Fibroblast of lung (primary cell): ENCODE measurements at regions not wholly inside any gene's neighbourhood (a gene's known extent, or its start where the extent isn't known, plus 50 kb on each side); places are given as distances from the start of the nearest gene placed in this dataset.

Source experiments
- DNase-seq, 2 donors: peaks; one replicate each; pipeline versions ENCODE4 v3.0.0 to v3.0.0-alpha.2; 2010; ENCODE audit warnings: low read depth in 2 of 2
- H2AFZ ChIP-seq: 2 replicates; pipeline ENCODE4 v1.5.1; 2012; ENCODE audit warnings: low read length, control low read depth, inconsistent platforms
- H3K27ac ChIP-seq: 2 replicates; pipeline ENCODE4 v1.5.1; 2011; ENCODE audit warnings: low read length, control low read depth; ENCODE audit not compliant: insufficient read depth
- H3K27me3 ChIP-seq: 2 replicates; pipeline ENCODE4 v1.5.1; 2011; ENCODE audit warnings: mild to moderate bottlenecking, low read length; ENCODE audit not compliant: control insufficient read depth, insufficient read depth
- H3K36me3 ChIP-seq: 2 replicates; pipeline ENCODE4 v1.5.1; 2011; ENCODE audit warnings: low read length; ENCODE audit not compliant: control insufficient read depth, insufficient read depth
- H3K4me1 ChIP-seq: 2 replicates; pipeline ENCODE4 v1.5.1; 2011; ENCODE audit warnings: low read length; ENCODE audit not compliant: control insufficient read depth, insufficient read depth; ENCODE audit errors: extremely low read depth
- H3K4me2 ChIP-seq: 2 replicates; pipeline ENCODE4 v1.5.1; 2011; ENCODE audit warnings: low read length, control low read depth; ENCODE audit not compliant: insufficient read depth; ENCODE audit errors: extremely low read depth
- H3K4me3 ChIP-seq, 4 experiments: fragments of 200-600 bp in 1 of 4; sonication (generic) in 1 of 4; replicated peaks in 1 of 4; 2 replicates each; pipeline ENCODE4 v1.5.1; 2011 to 2016; ENCODE audit warnings: low read length in 4 of 4, low read depth in 3 of 4, mild to moderate bottlenecking in 3 of 4, control low read depth in 2 of 4, inconsistent platforms in 1 of 4, mixed read lengths in 1 of 4; ENCODE audit not compliant: insufficient read depth in 1 of 4; ENCODE audit errors: control extremely low read depth in 1 of 4
- H3K79me2 ChIP-seq: 2 replicates; pipeline ENCODE4 v1.5.1; 2012; ENCODE audit warnings: mild to moderate bottlenecking, low read length, inconsistent platforms; ENCODE audit not compliant: control insufficient read depth, insufficient read depth
- H3K9ac ChIP-seq: 2 replicates; pipeline ENCODE4 v1.5.1; 2011; ENCODE audit warnings: mild to moderate bottlenecking, low read length, control low read depth; ENCODE audit not compliant: insufficient read depth
- H3K9me3 ChIP-seq: 2 replicates; pipeline ENCODE4 v1.5.1; 2012; ENCODE audit warnings: low read depth, low read length; ENCODE audit not compliant: control insufficient read depth, insufficient read depth
- H4K20me1 ChIP-seq: 2 replicates; pipeline ENCODE4 v1.5.1; 2011; ENCODE audit warnings: low read length; ENCODE audit not compliant: control insufficient read depth, insufficient read depth; ENCODE audit errors: extremely low read depth
- EZH2 ChIP-seq: IDR thresholded peaks from 2 replicates; pipeline ENCODE4 v1.5.1; 2012; ENCODE audit warnings: low read length, control low read depth, mild to moderate bottlenecking; ENCODE audit errors: missing control alignments
- TF ChIP-seq, protein P1 (sequence below), 2 donors: IDR thresholded peaks in 1 of 2; conservative IDR thresholded peaks in 1 of 2; 1 replicate in 1 of 2; 2 replicates in 1 of 2; pipeline ENCODE4 v1.5.1; 2011 to 2012; ENCODE audit warnings: low read length in 2 of 2, control low read depth in 1 of 2, inconsistent platforms in 1 of 2, low read depth in 1 of 2, mild to moderate bottlenecking in 1 of 2

DNA sequence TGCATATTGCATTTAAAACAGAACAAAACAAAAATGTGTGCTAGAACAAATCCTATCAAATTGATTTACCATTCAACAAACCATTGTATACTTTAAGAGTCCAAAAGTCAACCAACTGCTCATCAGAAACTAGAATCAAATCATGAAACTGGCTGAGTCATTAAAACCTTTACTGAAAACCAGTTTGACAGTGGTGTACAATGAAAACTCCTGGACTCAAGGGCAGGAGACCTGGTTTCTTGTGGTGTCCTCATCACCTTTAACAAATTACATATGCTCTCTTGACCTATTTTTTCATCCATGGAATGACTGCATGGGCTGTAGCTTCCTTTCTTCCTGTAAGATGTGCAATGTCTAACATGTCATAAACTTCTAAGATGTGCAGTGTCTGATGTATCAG lies 315.3 kb upstream of the SLC30A5 start:
- Histone ChIP-seq H4K20me1 (no peaks in the 10 kb centered on the region), H3K4me3 (no peak overlapping the region), H3K27me3 (no peaks in the 10 kb centered on the region), H3K79me2 (no peaks in the 10 kb centered on the region), H3K9me3 (no peaks in the 10 kb centered on the region), H3K27ac (no peak overlapping the region), H3K4me2 (no peak overlapping the region), H3K36me3 (no peaks in the 10 kb centered on the region), H3K9ac (no peak overlapping the region), H3K4me1 (no peaks in the 10 kb centered on the region), H2AFZ (no peak overlapping the region)
- DNase-seq: no peak
- TF ChIP-seq, protein P1, sequence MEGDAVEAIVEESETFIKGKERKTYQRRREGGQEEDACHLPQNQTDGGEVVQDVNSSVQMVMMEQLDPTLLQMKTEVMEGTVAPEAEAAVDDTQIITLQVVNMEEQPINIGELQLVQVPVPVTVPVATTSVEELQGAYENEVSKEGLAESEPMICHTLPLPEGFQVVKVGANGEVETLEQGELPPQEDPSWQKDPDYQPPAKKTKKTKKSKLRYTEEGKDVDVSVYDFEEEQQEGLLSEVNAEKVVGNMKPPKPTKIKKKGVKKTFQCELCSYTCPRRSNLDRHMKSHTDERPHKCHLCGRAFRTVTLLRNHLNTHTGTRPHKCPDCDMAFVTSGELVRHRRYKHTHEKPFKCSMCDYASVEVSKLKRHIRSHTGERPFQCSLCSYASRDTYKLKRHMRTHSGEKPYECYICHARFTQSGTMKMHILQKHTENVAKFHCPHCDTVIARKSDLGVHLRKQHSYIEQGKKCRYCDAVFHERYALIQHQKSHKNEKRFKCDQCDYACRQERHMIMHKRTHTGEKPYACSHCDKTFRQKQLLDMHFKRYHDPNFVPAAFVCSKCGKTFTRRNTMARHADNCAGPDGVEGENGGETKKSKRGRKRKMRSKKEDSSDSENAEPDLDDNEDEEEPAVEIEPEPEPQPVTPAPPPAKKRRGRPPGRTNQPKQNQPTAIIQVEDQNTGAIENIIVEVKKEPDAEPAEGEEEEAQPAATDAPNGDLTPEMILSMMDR (conservative IDR thresholded peaks at IDR 0.05 in 1 of 2, IDR thresholded peaks at IDR 0.05 in 1 of 2; ENCODE audit: low read depth in 1 of 2, low read length in 2 of 2): no peak
- no peak for TF ChIP-seq EZH2

DNA sequence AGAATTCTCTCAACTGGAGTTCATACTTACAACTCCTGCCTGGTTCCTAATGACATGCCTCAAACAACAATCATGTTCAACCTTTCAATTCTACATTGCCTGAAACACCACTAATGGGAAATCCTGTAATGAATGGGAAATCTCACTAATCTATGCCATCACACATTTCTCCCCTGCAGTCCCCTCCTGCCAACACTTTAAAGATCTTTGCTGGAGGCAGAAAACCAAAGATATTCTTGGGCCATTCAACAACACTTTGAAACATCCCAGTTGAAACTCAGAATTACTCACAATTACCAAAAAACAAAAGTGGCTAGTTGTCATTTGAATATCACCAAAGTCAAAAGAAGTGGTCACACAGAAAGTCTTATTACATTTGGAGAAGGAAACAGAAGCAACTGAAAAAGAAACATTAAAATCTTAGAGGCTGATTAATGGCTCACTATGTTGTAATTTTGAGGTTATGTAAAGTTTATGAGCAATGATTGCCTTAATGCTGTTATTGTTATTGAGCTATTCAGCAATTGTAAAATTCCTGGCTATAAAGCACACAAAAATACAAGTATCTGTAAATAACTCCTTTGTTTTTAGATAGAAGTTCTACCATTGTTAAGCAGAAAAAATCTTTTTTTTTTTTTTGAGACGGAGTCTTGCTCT lies 313.4 kb upstream of the SLC30A5 start:
- H3K27me3 ChIP-seq: no peaks in the 10 kb centered on the region
- peak in 1 of 2 donors; percentile 1 for DNase-seq
- no peak overlapping the region for H3K4me3 ChIP-seq
- H3K4me2 ChIP-seq: no peak overlapping the region
- no peaks in the 10 kb centered on the region for H3K36me3 ChIP-seq
- TF ChIP-seq EZH2: no peak
- TF ChIP-seq, protein P1 (conservative IDR thresholded peaks at IDR 0.05 in 1 of 2, IDR thresholded peaks at IDR 0.05 in 1 of 2; ENCODE audit: low read depth in 1 of 2, low read length in 2 of 2): no peak
- no peak overlapping the region for H3K27ac ChIP-seq
- no peaks in the 10 kb centered on the region for H4K20me1 ChIP-seq
- H2AFZ ChIP-seq: no peak overlapping the region
- H3K79me2 ChIP-seq: no peaks in the 10 kb centered on the region
- H3K9ac ChIP-seq: no peak overlapping the region
- no peaks in the 10 kb centered on the region for H3K4me1 ChIP-seq
- H3K9me3 ChIP-seq: no peaks in the 10 kb centered on the region

DNA sequence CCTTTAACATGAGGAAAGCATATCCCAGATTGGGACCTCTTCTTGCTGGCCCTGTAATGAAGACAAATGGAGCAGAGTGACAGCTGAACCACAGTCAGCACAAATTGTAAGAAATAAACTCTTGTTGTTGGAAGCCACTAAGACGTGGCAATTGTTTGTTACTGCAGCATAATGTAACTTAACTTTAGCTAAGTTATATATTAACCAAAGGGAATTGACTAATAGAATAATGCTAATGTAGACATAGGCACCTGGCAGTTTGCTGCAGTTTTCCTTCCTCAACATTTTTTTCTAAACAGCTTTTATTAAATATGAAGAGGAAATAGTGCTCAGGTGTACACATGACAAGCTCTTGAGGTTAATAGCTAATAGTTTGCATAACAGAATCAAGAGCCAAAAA lies 300.7 kb upstream of the SLC30A5 start:
- Histone ChIP-seq H3K9ac (no peak overlapping the region), H3K4me3 (no peak overlapping the region), H3K9me3 (no peaks in the 10 kb centered on the region), H3K79me2 (no peaks in the 10 kb centered on the region), H3K27me3 (no peaks in the 10 kb centered on the region), H3K4me2 (no peak overlapping the region), H4K20me1 (no peaks in the 10 kb centered on the region), H3K27ac (no peak overlapping the region), H2AFZ (no peak overlapping the region), H3K36me3 (no peaks in the 10 kb centered on the region), H3K4me1 (no peaks in the 10 kb centered on the region)
- no peak for DNase-seq
- TF ChIP-seq, protein P1 (conservative IDR thresholded peaks at IDR 0.05 in 1 of 2, IDR thresholded peaks at IDR 0.05 in 1 of 2; ENCODE audit: low read depth in 1 of 2, low read length in 2 of 2): no peak
- TF ChIP-seq EZH2: no peak
